Astrocyte of the cerebellum (primary cell): ENCODE measurements at regions not wholly inside any gene's neighbourhood (a gene's known extent, or its start where the extent isn't known, plus 50 kb on each side); places are given as distances from the start of the nearest gene placed in this dataset.

Experiments
- DNase-seq: peaks from one replicate; pipeline ENCODE4 v3.0.0-alpha.2; 2011; ENCODE audit warnings: low read depth
- H3K4me3 ChIP-seq: 2 replicates; pipeline ENCODE4 v1.5.1; 2011; ENCODE audit warnings: mild to moderate bottlenecking, low read depth, low read length, moderate library complexity
- in situ Hi-C: cut with HindIII; loops from 2 replicates; pipeline ENCODE4 v1.10.0; 2017; ENCODE audit warnings: low sequenced_read_pairs
- TF ChIP-seq, protein P1 (sequence below): IDR thresholded peaks from 2 replicates; pipeline ENCODE4 v1.5.1; 2012; ENCODE audit warnings: low read length, low read depth, moderate library complexity, mild to moderate bottlenecking; ENCODE audit errors: missing control alignments

DNA sequence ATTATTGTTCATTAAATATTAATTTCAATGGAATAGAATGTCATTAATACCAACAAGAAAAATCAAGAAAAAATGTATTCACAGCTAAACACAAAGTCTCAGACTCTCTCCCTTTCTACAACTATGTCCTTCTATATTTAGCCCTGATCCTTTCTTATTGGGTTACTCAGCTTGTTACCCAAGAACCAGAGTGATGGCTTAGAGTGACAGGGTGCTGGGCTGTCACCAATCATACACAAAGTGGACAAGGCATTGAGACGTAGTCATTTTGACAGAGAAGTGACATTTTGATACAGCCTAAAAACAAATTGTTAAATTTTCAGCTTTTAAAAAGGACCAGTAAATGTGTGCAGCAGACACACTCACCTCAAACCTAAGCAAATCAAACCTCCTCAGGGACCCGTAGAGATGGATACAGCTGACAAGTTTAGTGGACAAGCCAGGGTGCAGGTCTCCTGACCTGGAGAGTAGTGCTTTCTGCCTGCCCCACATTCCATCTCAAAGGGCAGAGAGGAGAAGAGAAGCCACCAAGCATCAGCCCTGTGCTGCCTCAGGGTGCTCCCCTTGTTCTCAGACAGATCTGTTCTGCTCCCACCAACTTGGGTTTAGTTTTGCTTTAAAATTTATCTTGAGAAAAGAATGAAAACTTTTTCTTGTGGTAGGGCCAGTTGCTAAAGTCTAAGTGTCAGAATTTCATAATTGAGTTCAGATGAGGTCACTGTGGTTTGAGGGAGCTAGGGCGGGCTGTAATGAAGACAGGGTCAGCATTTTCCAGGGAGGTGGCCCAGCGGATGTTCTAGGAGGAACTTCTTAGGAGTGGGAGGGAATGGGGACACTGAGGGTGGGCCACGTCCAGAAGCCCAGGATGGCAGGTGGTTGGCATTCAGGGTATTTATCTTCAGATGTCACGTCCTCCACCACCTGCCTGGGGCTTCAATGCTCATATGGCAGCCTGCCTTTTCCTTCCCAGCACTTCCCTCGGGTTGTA, 136.5 kb upstream of the TBL1XR1 start:
- in situ Hi-C loops, result loop anchor here (25.0 kb wide), 1 partner anchor 122 kb away; no protein-coding TSS in a partner anchor
- TF ChIP-seq, protein P1, sequence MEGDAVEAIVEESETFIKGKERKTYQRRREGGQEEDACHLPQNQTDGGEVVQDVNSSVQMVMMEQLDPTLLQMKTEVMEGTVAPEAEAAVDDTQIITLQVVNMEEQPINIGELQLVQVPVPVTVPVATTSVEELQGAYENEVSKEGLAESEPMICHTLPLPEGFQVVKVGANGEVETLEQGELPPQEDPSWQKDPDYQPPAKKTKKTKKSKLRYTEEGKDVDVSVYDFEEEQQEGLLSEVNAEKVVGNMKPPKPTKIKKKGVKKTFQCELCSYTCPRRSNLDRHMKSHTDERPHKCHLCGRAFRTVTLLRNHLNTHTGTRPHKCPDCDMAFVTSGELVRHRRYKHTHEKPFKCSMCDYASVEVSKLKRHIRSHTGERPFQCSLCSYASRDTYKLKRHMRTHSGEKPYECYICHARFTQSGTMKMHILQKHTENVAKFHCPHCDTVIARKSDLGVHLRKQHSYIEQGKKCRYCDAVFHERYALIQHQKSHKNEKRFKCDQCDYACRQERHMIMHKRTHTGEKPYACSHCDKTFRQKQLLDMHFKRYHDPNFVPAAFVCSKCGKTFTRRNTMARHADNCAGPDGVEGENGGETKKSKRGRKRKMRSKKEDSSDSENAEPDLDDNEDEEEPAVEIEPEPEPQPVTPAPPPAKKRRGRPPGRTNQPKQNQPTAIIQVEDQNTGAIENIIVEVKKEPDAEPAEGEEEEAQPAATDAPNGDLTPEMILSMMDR, result no peak
- no peak for DNase-seq

DNA sequence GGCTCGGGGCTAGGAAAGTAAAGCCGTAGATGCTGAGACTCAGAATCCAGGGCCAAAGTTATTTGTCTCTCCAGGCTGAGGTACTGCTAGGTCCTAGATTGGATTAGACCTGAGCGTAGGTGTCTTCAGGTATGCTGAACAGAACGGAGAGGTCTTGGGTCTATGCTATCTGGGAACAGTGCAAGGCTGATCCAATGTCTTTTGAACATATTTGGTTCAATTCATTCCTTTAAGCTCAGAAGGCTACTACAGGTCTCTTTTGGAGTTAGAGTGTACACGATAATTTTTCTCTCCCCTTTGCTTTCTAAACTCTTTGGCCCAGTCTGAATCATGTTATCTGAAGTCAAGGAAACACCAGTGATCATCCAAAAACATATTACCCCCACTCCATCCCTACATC, 137.5 kb upstream of the TBL1XR1 start:
- no peak for DNase-seq
- no peak overlapping the region for H3K4me3 ChIP-seq
- TF ChIP-seq, protein P1, result no peak
- in situ Hi-C loops, result loop anchor here (25.0 kb wide), 1 partner anchor 123 kb away; no protein-coding TSS in a partner anchor

More for the DNA sequence above, 136.5 kb upstream of the TBL1XR1 start:
- no peak overlapping the region for H3K4me3 ChIP-seq

DNA sequence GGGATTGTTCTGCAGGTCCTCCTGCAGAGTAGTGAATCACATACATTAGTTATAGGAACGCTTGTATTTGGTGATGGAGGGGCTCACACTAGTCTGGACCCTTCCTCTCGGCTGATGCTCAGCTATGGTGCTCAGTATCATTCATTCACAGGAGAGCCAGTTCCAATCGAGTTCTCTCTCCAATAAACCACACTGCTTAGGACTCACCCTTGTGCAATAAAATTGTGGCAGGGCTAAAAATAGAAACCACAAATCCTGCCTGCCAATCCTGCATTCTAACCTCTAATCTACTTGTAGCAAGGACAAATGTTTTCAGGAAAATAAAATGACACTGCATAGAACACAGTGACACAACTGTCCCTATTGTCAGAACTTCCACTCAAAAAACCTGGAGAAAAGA, 138.4 kb upstream of the TBL1XR1 start:
- DNase-seq, result no peak
- H3K4me3 ChIP-seq, result no peak overlapping the region
- in situ Hi-C loops, result loop anchor here (25.0 kb wide), 1 partner anchor 123 kb away; no protein-coding TSS in a partner anchor

DNA sequence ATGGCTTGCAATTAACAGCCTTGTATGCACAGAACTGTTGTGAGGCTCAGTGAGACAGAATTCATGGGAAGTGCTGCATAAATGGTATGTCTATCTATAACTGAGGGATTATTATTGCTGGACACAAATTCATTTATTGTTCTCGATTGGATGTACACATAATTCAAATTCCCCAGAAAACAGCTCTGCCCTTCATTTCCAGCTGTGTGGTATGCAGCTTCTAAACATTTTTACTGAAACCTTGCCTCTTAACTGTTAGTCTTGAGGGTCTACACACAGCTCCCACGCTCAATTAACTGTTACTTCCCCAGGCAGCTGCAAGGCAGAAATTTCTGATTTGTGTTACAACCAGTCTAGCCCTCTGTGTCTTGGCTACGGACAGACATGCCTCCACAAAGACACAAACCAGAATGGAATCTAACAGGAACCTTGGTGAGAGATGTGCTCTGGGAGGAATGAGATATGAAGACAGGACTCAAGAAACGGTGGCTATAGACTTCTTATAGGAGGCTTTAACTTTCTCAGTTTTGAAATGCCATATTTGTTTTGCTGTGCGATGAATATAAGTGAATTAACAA, 139.7 kb upstream of the TBL1XR1 start:
- TF ChIP-seq, protein P1, result no peak
- no peak overlapping the region for H3K4me3 ChIP-seq
- in situ Hi-C loops, result loop anchor here (25.0 kb wide), 1 partner anchor 125 kb away; no protein-coding TSS in a partner anchor
- DNase-seq, result no peak

More for the DNA sequence above, 138.4 kb upstream of the TBL1XR1 start:
- TF ChIP-seq, protein P1, result no peak

DNA sequence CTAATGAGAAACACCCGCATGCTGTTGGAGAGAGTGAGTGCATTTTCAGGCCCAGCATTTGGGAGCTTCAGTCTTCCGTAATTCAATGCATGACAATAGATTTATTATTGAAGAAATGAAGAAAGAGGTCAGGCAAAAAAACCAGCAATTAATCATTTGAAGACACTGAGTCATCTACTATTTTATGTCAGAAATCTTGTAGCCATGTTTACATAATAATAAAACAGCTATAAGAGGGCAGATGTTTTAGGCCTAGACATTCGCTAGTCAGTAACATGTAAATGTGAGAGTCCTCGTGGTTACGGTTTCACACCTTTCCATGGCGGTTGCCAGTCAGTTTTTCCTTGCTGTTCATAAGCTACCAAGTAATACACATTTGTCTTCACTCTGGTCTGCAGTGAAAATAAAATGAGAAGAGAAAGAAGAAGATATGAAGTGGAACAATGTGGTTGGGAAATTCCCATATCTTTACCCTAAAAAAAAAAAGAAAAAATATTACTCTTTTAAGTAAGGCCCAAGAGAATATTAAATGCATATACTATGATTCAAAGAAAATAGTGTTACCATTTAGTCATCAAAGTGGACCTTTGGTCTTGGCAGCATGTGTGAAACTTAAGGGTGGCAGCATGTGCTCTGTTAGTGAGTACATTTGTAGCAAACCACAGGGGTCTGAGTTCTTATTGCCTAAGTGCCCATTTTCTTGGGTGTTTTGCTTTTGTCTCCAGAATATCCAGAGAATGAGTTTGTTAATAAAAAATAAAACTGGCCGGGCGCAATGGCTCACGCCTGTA, 140.5 kb upstream of the TBL1XR1 start:
- in situ Hi-C loops, result loop anchor here (25.0 kb wide), 1 partner anchor 125 kb away; no protein-coding TSS in a partner anchor
- no peak for DNase-seq
- TF ChIP-seq, protein P1, result no peak
- H3K4me3 ChIP-seq, result no peak overlapping the region
